Osteoblast (primary cell): ENCODE measurements at regions not wholly inside any gene's neighbourhood (a gene's known extent, or its start where the extent isn't known, plus 50 kb on each side); places are given as distances from the start of the nearest gene placed in this dataset.

Experiments
- DNase-seq: peaks from one replicate; pipeline ENCODE4 v3.0.0; 2011; ENCODE audit warnings: low spot score, mixed read lengths; ENCODE audit not compliant: insufficient read length; ENCODE audit errors: missing footprints
- H2AFZ ChIP-seq: 2 replicates; pipeline ENCODE4 v1.6.0; 2011; ENCODE audit warnings: mild to moderate bottlenecking, low read length
- H3K27ac ChIP-seq: 2 replicates; pipeline ENCODE4 v1.5.1; 2011; ENCODE audit warnings: mild to moderate bottlenecking, low read depth, low read length, moderate library complexity
- H3K27me3 ChIP-seq: 2 replicates; pipeline ENCODE4 v1.6.0; 2012; ENCODE audit warnings: mild to moderate bottlenecking, control low read depth, inconsistent platforms, low read length, moderate library complexity; ENCODE audit not compliant: insufficient read depth
- H3K36me3 ChIP-seq: 2 replicates; pipeline ENCODE4 v1.5.1; 2011; ENCODE audit warnings: mild to moderate bottlenecking, low read length, control low read depth, moderate library complexity; ENCODE audit not compliant: insufficient read depth
- H3K4me1 ChIP-seq: 2 replicates; pipeline ENCODE4 v1.5.1; 2011; ENCODE audit warnings: mild to moderate bottlenecking, low read length, control low read depth, moderate library complexity; ENCODE audit not compliant: insufficient read depth
- H3K4me2 ChIP-seq: 2 replicates; pipeline ENCODE4 v1.6.0; 2011; ENCODE audit warnings: mild to moderate bottlenecking, low read length; ENCODE audit not compliant: insufficient read depth
- H3K4me3 ChIP-seq: fragments of 200-600 bp; sonication (generic); 3 replicates; pipeline ENCODE4 v1.5.1; 2012; ENCODE audit warnings: mild to moderate bottlenecking, low read length, inconsistent platforms; ENCODE audit not compliant: insufficient read depth
- H3K79me2 ChIP-seq: 2 replicates; pipeline ENCODE4 v1.6.0; 2012; ENCODE audit warnings: mild to moderate bottlenecking, low read length, control low read depth, inconsistent platforms; ENCODE audit not compliant: insufficient read depth
- H3K9me3 ChIP-seq: 2 replicates; pipeline ENCODE4 v1.5.1; 2011; ENCODE audit warnings: low read depth, low read length, control low read depth
- H4K20me1 ChIP-seq: 2 replicates; pipeline ENCODE4 v1.6.0; 2012; ENCODE audit warnings: mild to moderate bottlenecking, low read length, control low read depth; ENCODE audit not compliant: insufficient read depth
- CTCF ChIP-seq: IDR thresholded peaks from 2 replicates; pipeline ENCODE4 v1.5.1; 2011; ENCODE audit warnings: mild to moderate bottlenecking, low read depth, low read length, moderate library complexity; ENCODE audit errors: extremely low read depth

- no peak for TF ChIP-seq CTCF
- H4K20me1 ChIP-seq: no peaks in the 10 kb centered on the region
- peaks cover 12% of the 10 kb centered on the region for H3K4me1 ChIP-seq
- no peaks in the 10 kb centered on the region for H3K79me2 ChIP-seq
- no peak for DNase-seq
- no peaks in the 10 kb centered on the region for H3K27me3 ChIP-seq
- H3K27ac ChIP-seq: no peak overlapping the region
- H3K36me3 ChIP-seq: no peaks in the 10 kb centered on the region
- no peaks in the 10 kb centered on the region for H3K9me3 ChIP-seq
- no peak overlapping the region for H3K4me2 ChIP-seq
- no peak overlapping the region for H3K4me3 ChIP-seq
- H2AFZ ChIP-seq: no peak overlapping the region
Observed at GRCh38 chr14:61638595-61639387, 56.5 kb upstream of the HIF1A start.

DNA sequence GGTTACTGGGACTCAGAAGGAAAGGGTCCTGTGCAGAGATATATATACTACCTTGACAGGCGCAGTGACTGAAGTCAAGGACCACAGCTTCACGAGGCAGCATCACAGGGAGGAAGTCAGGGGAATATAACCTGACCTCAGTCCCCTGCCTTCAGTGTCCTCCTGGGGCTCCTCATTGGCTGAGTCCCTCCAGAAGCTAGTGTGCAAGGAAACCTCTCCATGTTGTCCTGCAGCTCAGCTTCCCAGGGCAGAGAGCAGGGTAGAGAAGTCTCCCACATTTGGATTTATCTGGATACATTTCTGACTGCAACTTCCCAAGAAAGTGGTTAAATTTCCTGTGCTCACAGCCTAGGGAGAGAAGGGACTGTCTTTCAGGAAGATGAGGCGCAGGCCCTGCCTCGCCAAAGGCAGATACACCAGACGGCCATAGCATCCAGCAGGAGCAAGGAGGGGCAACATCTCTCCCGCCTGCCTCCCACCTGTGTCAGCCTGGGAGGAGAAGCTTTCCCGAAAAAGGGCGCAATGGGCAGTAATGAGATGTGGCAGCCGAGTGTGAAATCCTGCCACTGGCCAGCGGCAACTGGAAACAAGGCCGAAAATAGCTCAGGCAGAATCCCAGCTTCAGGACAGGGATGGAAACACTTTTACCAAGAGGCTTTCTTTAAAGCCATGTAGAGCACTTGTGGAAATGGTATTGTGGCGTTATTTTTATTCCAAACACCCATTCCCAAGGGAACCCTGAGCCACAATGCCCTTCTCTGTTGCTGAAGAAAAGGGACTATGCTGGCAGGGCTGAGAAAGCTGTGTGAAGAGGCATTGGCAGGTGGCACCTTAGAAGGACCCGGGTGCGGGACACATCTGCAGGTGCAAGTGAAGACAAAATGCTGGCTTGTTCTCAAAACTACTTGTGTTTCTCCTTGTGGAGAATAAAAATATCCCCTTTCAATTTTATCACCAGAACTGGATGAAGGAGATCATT, 54.9 kb upstream of the HIF1A start:
- Histone ChIP-seq H3K27ac (no peak overlapping the region), H3K9me3 (no peaks in the 10 kb centered on the region), H3K79me2 (no peaks in the 10 kb centered on the region), H3K4me1 (peaks cover 16% of the 10 kb centered on the region), H4K20me1 (no peaks in the 10 kb centered on the region), H3K36me3 (no peaks in the 10 kb centered on the region), H3K4me3 (no peak overlapping the region), H3K4me2 (no peak overlapping the region), H2AFZ (peak overlapping the region; percentile 67), H3K27me3 (no peaks in the 10 kb centered on the region)
- DNase-seq: no peak
- no peak for TF ChIP-seq CTCF

DNA sequence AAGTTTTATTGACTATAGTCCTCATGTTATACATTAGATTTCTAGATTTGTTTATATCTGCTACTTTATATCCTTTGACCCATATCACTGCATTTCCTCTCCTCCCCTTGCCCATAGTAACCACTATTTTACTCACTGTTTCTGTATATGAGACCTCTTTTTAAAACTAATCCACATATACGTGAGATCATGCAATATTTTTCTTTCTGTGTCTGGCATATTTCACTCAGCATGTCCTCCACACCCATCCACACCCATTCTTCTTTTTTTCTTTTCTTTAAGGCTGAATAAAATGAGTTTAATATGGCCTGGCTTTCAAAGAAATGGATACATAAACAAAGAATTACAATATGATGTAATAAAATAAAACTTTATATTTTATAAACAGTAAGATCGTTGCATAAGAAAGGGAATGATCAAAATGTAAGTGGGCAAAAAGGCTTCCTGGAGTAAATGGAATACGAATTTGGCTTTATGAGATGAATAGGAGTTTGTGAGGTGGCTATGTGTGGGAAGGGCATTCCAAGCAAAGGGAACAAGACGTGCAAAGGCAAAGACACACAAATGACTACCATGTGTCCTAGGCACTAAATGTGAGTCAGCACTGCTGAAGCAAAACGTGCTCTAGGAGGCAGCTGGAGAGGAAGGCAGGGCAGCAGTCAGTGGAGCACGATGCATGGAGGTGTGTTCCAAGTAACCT, 53.2 kb upstream of the HIF1A start:
- Histone ChIP-seq H3K4me1 (peaks cover 23% of the 10 kb centered on the region), H3K4me3 (no peak overlapping the region), H3K9me3 (no peaks in the 10 kb centered on the region), H3K27ac (peak overlapping the region; percentile 73), H2AFZ (no peak overlapping the region), H3K36me3 (no peaks in the 10 kb centered on the region), H4K20me1 (no peaks in the 10 kb centered on the region), H3K4me2 (peak overlapping the region; percentile 23), H3K79me2 (no peaks in the 10 kb centered on the region), H3K27me3 (no peaks in the 10 kb centered on the region)
- no peak for TF ChIP-seq CTCF
- no peak for DNase-seq
